HG03342 (cell line): ENCODE measurements at regions not wholly inside any gene's neighbourhood (a gene's known extent, or its start where the extent isn't known, plus 50 kb on each side); places are given as distances from the start of the nearest gene placed in this dataset.

ENCODE experiments used
- ATAC-seq: cut with Tn5 transposase; IDR thresholded peaks from one replicate; pipeline ENCODE4 v1.9.1; 2021; ENCODE audit warnings: mild to moderate bottlenecking, moderate library complexity; ENCODE audit not compliant: unreplicated experiment

GRCh38 chr2:136582628-136583205 is 182.6 kb upstream of the THSD7B start:
- no peak for ATAC-seq

GRCh38 chr2:136572335-136572734 is 193.0 kb upstream of the THSD7B start:
- no peak for ATAC-seq

DNA sequence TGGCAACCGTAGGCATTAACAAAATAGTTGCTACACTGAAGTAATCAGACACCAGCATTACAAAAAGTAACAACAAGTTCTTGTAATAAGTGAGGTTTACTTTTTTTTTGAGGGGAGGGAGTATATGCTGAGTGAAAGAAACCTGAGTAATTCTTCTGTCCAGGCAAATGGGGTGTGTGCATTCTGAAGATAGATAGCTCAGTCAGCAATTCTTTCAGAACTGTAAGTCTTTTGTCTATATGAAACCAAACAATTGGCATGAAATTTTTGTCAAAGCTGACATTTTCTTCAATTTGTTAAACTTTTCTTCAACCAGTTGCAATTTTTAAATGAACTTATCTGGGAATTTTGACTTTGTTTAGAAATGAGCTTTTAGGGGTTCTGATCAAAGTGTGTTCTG is 208.1 kb upstream of the THSD7B start:
- no peak for ATAC-seq

DNA sequence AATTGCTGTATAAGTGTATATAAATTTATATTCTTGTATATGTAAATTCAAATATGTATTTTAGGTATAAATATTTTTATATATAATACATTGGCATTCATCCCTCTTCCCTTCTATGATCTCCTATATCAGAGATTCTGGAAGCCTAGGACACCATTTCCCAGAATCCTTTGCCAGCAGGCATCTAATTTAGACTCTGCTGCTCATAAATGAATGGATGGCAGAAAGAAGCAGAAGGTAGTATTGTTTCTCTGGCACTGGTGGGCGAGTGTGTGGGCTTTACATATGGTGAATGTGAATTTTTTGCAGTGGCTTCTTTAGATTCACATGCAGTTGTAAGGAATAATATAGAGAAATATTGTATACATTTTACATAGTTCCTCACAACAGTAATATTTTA is 215.2 kb upstream of the THSD7B start:
- ATAC-seq, result no peak

DNA sequence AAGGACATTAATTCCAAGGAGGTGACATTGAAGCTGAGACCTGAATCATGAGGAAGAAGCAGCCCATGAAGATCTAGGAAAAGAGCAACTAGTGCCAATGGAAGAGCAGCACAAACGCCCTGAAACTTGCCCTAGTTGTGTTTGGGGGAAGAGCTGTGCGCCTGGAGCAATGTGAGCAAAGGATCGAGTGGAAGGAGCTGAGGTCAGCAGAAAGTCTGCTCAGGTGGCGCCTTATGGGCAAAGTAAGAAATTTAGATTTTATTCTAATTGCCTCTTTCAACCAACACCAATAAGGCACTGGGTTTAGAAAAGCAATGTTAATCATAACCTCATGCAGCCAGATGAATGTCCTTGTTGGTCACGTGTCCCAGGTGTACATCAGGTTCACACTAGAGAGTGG is 226.0 kb upstream of the THSD7B start:
- ATAC-seq, result no peak

DNA sequence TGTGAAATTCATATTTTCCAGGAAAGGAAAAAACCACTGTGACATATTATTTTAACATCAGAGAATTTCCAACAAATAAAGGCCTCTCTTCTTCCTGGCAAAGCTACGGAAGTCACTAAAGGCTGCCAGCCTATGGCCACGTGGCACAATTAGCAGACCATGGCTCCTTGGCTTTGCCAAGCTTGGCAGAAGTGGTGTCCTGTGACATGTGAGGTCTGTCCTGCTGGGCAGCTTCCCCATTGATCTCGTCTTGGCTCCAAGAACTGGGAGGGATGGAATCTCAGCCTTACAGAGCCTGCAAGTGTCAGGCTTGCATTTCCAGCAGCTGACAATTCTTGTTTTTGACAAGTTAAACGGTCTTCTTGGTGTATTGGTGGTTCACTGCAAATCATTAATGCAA is 226.9 kb upstream of the THSD7B start:
- no peak for ATAC-seq

DNA sequence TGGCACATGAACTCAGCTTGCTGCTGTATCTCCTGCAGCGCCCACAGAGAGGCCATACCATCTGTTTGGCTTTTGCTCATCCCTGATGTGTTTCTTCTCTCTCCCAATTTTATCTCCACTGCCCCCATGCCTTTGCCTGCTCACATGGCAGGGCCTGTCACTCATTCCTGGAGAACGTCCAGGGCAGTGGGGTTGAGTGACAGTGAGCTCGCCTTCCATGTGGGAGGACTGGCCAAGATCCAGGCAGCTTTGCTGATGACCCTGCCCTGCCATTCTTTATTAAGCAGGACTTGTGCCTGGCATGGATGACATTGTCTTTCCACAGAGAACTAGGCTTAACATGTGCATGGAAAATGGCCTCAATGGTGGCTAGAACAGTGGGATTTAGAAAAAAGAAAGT is 230.5 kb upstream of the THSD7B start:
- ATAC-seq, result no peak

GRCh38 chr2:136532171-136532570 is 233.2 kb upstream of the THSD7B start:
- ATAC-seq, result no peak

DNA sequence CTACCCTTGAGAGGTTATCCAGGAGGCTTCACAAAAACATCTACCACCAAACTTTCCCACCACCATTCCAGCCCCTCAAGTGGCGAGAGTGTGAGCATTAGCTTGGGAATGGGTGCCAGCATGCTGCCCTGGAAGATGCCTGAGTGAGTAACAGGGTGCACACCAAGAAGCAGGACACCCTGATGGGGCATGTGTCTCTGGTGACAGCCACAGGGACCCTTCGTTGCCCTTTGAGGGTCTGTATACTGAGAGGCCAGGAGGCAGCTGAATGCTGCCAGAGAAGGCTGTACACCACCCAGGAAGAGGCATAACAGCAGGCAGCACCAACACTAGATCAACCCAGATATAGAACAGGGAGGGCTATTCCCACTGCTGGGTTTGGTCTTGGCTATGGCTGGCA is 233.6 kb upstream of the THSD7B start:
- no peak for ATAC-seq

- ATAC-seq, result no peak
These were observed 235.2 kb upstream of the THSD7B start for GRCh38 chr2:136530146-136530545.

DNA sequence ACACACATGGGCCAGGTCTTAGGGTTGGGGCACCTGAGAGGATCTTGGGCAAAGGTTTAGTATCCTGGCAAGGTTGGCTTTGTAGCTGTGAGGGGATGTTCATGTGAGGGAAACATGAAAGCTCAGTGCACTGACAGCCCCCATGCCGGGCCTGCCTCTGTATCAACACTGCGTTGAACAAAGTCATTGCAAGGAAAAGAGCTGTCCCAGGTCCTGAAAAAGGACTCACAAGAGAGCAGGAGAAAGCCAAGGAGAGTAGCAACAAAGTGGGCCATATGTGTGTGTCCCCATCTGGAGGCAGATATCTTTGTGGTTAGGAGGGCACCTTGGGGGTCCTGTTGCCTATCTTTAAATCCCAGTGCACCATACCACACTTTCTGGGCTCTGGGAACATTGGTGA is 237.8 kb upstream of the THSD7B start:
- ATAC-seq, result no peak

- no peak for ATAC-seq
These were observed 242.6 kb upstream of the THSD7B start for GRCh38 chr2:136522724-136523123.

GRCh38 chr2:136517716-136518115 is 247.6 kb upstream of the THSD7B start:
- ATAC-seq, result no peak

DNA sequence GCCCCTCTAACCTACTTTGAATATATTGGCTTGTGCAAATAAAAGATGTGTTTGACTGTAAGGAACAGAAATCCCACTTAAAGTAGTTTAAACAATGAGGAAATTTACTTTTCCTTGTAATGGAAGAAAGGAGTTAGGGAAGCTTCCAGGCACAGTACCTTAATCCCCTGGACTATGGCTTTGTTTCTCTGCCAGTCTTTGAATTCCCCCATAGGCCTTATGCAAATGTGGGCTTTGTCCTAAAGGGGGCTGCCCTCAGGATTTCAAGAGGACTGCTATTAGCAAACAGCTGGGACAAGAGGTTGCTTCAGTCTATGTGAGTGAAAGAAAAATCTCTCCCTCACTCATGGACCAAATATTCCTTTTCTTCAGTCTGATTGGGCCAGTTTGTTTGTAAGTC is 255.1 kb upstream of the THSD7B start:
- ATAC-seq, result no peak

DNA sequence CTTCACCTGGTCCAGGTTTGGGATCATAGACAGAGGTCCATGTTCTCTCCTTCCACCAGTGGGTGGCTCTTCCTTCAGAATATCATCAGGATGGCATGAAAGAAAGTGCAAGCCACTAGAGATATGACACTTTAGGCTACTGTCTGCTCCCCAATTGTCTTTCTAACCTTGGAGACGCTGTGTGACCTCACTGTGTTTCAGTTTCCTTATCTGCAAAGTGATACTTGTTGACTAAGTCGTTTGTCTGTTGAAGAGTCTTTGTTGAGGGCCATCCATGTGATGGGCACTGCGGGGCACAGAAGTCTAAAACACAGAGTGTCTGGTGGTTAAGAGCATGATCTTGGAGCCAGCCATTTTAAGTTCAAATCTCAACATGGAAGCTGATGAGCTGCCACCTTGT is 259.9 kb upstream of the THSD7B start:
- ATAC-seq, result no peak

DNA sequence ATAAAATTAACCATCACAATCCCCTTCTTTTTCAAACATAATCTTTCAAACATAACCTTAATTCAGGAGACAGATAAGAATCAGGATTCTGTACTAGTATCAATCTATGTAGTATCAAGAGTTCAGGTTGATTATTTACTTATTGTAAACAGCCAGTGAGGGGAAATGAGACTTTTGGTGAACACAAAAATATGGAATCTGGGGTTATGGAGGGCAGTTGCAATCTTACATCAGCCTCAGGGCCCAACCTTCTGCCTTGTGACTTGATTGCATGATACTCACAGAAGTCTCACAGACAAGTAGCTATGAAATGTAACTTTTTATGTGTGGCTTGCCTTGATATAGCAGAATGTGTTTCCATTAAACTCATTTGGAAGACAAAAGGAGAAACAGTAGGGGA is 262.7 kb upstream of the THSD7B start:
- ATAC-seq, result no peak

GRCh38 chr2:136497709-136498108 is 267.6 kb upstream of the THSD7B start:
- ATAC-seq, result no peak

GRCh38 chr2:136496966-136497365 is 268.4 kb upstream of the THSD7B start:
- ATAC-seq, result no peak

DNA sequence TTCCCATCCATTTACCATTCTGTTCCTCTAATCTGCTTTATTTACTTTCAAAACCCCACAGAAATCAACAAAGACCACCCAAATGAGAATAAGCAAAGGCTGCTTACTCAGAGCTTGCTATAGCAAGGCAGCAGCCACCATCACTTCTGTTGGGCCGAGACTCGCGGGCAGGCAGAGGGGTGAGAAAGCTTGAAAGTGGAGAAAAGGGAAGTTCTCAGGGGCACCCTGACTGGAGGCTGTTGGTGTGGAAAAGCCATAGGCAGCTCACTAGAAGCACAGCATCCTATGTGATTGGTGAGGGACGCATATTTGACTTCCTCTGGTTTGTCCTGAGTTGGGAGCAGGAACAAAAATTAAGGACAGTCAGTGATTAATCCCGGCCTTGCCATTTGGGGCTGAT is 269.7 kb upstream of the THSD7B start:
- peak; percentile 87 for ATAC-seq

GRCh38 chr2:136492901-136493300 is 272.4 kb upstream of the THSD7B start:
- ATAC-seq, result no peak

DNA sequence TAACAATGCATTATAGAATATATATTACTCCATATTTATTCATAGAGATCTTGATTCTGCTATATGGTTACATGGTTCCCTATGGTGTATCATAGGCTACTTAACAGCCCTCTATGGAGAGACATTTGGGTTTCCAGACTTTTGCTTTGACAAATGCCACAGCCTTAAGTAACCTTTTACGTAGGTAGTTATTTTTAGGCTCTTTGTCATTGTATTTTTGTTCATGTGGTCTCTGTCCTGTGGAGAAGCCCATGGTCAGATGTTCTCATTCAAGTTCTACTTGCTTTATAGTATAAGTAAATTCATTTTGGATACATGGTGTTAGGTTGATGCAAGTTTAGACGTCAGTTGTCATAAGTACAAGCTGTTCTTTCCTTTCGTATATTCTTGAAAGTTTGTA is 275.2 kb upstream of the THSD7B start:
- ATAC-seq, result no peak

DNA sequence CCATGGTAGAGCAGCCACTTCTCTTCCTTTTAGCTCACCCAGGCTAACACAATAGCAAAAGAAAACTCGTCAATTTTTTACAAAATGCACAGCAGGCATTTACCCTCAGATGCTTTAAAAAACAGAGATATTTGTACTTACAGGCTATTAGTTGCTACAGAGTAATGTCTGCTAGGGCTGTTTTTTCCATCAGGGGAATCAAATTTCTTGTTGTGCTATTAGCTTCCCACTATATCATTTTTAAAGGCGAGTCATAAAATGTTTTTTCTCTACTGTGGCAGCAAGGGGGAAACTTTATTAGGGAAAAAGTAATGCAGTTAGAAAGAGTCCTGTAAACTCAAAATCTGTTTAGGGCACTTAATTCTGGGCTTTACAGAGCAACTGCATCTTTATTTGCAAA is 277.9 kb upstream of the THSD7B start:
- ATAC-seq, result no peak

DNA sequence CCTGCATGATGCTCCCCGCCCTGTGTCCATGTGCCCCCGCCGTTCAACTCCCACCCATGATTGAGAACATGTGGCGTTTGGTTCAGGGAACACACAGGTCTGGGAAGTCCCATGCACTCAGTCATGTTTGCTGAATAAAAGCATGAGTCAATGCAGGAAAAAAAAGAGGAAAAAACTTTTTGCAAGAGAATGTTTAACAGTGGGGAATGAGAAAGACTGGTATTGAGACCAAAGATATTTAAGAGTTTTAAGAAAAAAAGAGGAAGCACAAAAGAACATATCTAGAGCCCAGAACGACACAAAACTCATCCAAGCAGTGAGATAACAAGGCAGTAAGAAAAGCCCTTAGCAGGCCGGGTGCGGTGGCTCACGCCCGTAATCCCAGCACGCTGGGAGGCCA is 279.2 kb upstream of the THSD7B start:
- peak; percentile 82 for ATAC-seq

DNA sequence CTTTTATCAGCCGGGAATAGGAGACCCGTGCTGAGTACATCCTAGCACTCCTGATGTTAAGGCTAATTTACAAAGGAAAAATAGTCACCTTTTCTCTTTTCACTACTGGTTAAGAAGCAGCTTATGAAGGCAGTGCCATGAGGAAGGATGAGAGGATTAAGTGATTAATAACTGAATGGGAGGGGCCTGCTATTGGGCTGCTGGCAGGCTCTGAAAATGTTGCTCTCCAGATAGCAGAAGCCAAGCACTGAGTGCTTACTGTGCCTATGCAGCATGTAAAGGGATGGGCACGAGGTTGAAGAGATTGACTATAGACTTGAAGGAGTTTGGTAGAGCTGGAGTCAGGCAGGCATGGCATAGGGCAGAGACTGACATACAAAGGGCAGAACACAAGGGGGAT is 282.4 kb upstream of the THSD7B start:
- no peak for ATAC-seq
